Smooth muscle cell (in vitro differentiated cells): ENCODE measurements at regions not wholly inside any gene's neighbourhood (a gene's known extent, or its start where the extent isn't known, plus 50 kb on each side); places are given as distances from the start of the nearest gene placed in this dataset.

Experiments
- DNase-seq: peaks from one replicate; lab custom pipeline; 2025; ENCODE audit not compliant: unreplicated experiment; lab: John Stamatoyannopoulos, UW
- H2AFZ ChIP-seq: fragments of 200-600 bp; sonication (generic); 2 replicates; pipeline ENCODE4 v1.6.0; 2016; ENCODE audit warnings: antibody characterized with exemption, low read depth, mild to moderate bottlenecking
- H3F3A ChIP-seq: fragments of 200-600 bp; sonication (generic); 2 replicates; pipeline ENCODE4 v1.6.0; 2017; ENCODE audit warnings: antibody characterized with exemption, low read depth
- H3K27ac ChIP-seq: fragments of 200-600 bp; sonication (generic); 2 replicates; pipeline ENCODE4 v1.5.1; 2016; ENCODE audit warnings: low read depth, mild to moderate bottlenecking
- H3K27me3 ChIP-seq: fragments of 200-600 bp; sonication (generic); 2 replicates; pipeline ENCODE4 v1.6.1; 2016; ENCODE audit warnings: low read depth, mild to moderate bottlenecking
- H3K36me3 ChIP-seq: fragments of 200-600 bp; sonication (generic); 2 replicates; pipeline ENCODE4 v1.5.1; 2016; ENCODE audit warnings: low read depth
- H3K4me1 ChIP-seq: fragments of 200-600 bp; sonication (generic); 2 replicates; pipeline ENCODE4 v1.5.1; 2016; ENCODE audit warnings: low read depth
- H3K4me2 ChIP-seq: fragments of 200-600 bp; sonication (generic); 2 replicates; pipeline ENCODE4 v1.6.0; 2016; ENCODE audit warnings: mild to moderate bottlenecking
- H3K4me3 ChIP-seq: fragments of 200-600 bp; sonication (generic); 2 replicates; pipeline ENCODE4 v1.5.1; 2016; ENCODE audit warnings: mild to moderate bottlenecking
- H3K79me2 ChIP-seq: fragments of 200-600 bp; sonication (generic); 2 replicates; pipeline ENCODE4 v1.6.0; 2016; ENCODE audit warnings: low read depth, mild to moderate bottlenecking
- H3K9ac ChIP-seq: fragments of 200-600 bp; sonication (generic); 2 replicates; pipeline ENCODE4 v1.6.0; 2016; ENCODE audit warnings: low read depth
- H3K9me3 ChIP-seq: fragments of 200-600 bp; sonication (generic); replicated peaks from 2 replicates; pipeline ENCODE4 v1.5.1; 2016; ENCODE audit warnings: low read depth
- H4K20me1 ChIP-seq: fragments of 200-600 bp; sonication (generic); 2 replicates; pipeline ENCODE4 v1.6.0; 2016; ENCODE audit warnings: low read depth
- WGBS: methylation state at CpG from one replicate; pipeline ENCODE4 v1.1.7; 2016; ENCODE audit warnings: low lambda C conversion rate; 5-methylcytosine and 5-hydroxymethylcytosine counted together
- TF ChIP-seq, protein P1 (sequence below): fragments of 200-600 bp; sonication (generic); IDR thresholded peaks from 2 replicates; pipeline ENCODE4 v1.5.1; 2017; ENCODE audit warnings: borderline replicate concordance, mild to moderate bottlenecking, antibody characterized with exemption; ENCODE audit not compliant: insufficient read depth, poor library complexity, severe bottlenecking

DNA sequence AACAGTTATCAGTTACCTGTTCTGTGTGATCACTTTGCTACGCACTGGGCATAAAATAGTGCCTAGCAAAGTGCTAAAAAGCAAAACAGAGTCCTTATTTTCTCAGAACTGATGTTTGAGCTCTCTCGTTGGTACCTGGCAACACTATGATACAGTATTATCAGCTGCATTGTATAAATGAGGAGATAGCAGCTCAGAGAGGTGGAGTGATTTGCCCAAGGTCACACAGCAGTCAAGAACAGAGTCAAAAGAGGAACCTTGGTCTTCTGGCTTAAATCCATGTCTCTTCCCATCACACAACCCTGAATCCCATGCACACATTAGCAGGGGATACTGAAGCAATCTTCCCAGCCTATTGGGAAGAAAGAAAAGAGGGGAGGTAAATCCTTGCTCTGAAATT is 580.5 kb downstream of the SOX6 start:
- WGBS = 94% methylated on average over 2 of the region's 2 CpGs
- TF ChIP-seq, protein P1, sequence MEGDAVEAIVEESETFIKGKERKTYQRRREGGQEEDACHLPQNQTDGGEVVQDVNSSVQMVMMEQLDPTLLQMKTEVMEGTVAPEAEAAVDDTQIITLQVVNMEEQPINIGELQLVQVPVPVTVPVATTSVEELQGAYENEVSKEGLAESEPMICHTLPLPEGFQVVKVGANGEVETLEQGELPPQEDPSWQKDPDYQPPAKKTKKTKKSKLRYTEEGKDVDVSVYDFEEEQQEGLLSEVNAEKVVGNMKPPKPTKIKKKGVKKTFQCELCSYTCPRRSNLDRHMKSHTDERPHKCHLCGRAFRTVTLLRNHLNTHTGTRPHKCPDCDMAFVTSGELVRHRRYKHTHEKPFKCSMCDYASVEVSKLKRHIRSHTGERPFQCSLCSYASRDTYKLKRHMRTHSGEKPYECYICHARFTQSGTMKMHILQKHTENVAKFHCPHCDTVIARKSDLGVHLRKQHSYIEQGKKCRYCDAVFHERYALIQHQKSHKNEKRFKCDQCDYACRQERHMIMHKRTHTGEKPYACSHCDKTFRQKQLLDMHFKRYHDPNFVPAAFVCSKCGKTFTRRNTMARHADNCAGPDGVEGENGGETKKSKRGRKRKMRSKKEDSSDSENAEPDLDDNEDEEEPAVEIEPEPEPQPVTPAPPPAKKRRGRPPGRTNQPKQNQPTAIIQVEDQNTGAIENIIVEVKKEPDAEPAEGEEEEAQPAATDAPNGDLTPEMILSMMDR = no peak
- Histone ChIP-seq H3K9me3 (no peaks in the 10 kb centered on the region), H2AFZ (no peak overlapping the region), H3K4me3 (no peak overlapping the region), H3K9ac (no peak overlapping the region), H3K27me3 (no peaks in the 10 kb centered on the region), H3K27ac (no peak overlapping the region), H4K20me1 (no peaks in the 10 kb centered on the region), H3K4me1 (peaks cover 22% of the 10 kb centered on the region), H3F3A (peaks cover 10% of the 10 kb centered on the region), H3K4me2 (no peak overlapping the region), H3K79me2 (no peaks in the 10 kb centered on the region), H3K36me3 (no peaks in the 10 kb centered on the region)
- DNase-seq = no peak

DNA sequence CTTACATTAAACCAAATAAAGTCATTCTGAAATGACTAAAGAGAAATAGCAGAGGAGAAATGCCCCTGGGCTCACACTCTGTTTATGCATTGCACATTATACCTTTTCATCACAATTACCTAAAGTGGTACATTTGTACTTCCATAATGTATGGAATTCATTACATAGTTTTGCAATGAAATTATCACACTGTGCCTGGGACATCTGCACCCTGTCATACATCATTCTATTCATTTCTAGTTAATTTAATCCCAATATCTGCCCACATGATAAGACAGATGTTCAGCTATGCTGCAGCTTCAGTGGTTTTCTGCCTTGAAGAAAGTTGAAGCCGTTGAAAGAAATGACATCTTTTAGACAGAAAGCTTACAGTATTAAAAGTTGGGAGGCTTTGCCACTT is 580.0 kb downstream of the SOX6 start:
- peaks cover 22% of the 10 kb centered on the region for H3K4me1 ChIP-seq

DNA sequence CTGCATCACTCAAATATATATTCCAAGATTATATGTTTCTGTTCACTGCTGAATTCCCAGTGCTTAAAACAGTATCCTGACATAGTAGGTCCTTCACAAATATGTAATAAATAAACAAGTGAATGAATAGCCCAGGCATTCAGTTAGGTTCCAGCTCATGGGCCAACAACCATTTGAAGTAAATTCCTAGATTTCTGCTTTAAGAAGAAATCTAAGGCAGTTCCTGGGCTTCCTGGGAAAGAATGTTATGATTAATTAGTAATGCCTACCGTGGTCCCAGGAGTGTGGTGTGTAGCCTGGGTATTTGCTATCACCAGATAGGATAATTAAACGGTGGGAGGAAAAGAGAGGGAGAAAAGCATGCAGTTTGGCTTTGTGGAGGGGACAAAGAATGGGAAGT is 576.8 kb downstream of the SOX6 start:
- no peaks in the 10 kb centered on the region for H3K9me3 ChIP-seq
- H3K27me3 ChIP-seq = no peaks in the 10 kb centered on the region
- H3K4me3 ChIP-seq = no peak overlapping the region
- H3K4me1 ChIP-seq = peaks cover 10% of the 10 kb centered on the region
- no peak overlapping the region for H3K9ac ChIP-seq
- DNase-seq = no peak
- H3K27ac ChIP-seq = no peak overlapping the region
- H3K4me2 ChIP-seq = no peak overlapping the region
- no peaks in the 10 kb centered on the region for H3K79me2 ChIP-seq
- H4K20me1 ChIP-seq = no peaks in the 10 kb centered on the region
- H3K36me3 ChIP-seq = no peaks in the 10 kb centered on the region
- TF ChIP-seq, protein P1 = no peak
- H3F3A ChIP-seq = no peaks in the 10 kb centered on the region
- 27% methylated on average over 2 of the region's 2 CpGs for WGBS
- H2AFZ ChIP-seq = no peak overlapping the region

More for the DNA sequence above, 580.0 kb downstream of the SOX6 start:
- Histone ChIP-seq H3K4me2 (peak overlapping the region; percentile 14), H4K20me1 (no peaks in the 10 kb centered on the region), H3K27me3 (no peaks in the 10 kb centered on the region), H2AFZ (no peak overlapping the region), H3K36me3 (no peaks in the 10 kb centered on the region), H3F3A (peaks cover 10% of the 10 kb centered on the region), H3K9me3 (no peaks in the 10 kb centered on the region), H3K4me3 (no peak overlapping the region), H3K9ac (no peak overlapping the region), H3K27ac (no peak overlapping the region), H3K79me2 (no peaks in the 10 kb centered on the region)
- TF ChIP-seq, protein P1 = no peak
- 28% methylated on average over 1 of the region's 1 CpG for WGBS
- DNase-seq = no peak

DNA sequence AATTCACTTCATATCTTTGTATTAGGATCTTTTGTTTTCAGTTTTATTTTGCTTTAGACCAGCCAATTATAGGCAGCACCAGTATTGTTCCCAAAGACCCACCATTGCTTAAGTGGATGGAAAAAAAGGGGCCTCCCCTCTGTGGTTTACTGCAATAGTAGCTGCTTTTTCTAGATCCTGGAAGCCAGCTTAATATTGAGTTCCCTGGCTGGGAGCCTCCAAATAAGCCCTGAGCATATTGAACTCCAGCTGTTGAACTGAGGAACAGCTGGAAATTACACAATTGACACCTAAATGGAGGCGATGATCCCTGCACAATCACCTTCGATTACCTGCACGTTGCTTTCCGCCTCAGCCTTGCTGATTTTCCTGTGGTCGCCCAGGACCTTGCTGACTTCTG is 576.0 kb downstream of the SOX6 start:
- Histone ChIP-seq H3K9me3 (no peaks in the 10 kb centered on the region), H3K4me1 (peaks cover 4% of the 10 kb centered on the region), H3K4me3 (no peak overlapping the region), H3F3A (no peaks in the 10 kb centered on the region), H3K27me3 (no peaks in the 10 kb centered on the region), H3K4me2 (no peak overlapping the region), H3K36me3 (no peaks in the 10 kb centered on the region), H3K79me2 (no peaks in the 10 kb centered on the region), H2AFZ (no peak overlapping the region), H4K20me1 (no peaks in the 10 kb centered on the region), H3K9ac (no peak overlapping the region), H3K27ac (no peak overlapping the region)
- TF ChIP-seq, protein P1 = no peak
- DNase-seq = no peak
- WGBS = 94% methylated on average over 5 of the region's 5 CpGs
